ENCODE measurements at regions not wholly inside any gene's neighbourhood (a gene's known extent, or its start where the extent isn't known, plus 50 kb on each side); places are given as distances from the start of the nearest gene placed in this dataset.

DNA sequence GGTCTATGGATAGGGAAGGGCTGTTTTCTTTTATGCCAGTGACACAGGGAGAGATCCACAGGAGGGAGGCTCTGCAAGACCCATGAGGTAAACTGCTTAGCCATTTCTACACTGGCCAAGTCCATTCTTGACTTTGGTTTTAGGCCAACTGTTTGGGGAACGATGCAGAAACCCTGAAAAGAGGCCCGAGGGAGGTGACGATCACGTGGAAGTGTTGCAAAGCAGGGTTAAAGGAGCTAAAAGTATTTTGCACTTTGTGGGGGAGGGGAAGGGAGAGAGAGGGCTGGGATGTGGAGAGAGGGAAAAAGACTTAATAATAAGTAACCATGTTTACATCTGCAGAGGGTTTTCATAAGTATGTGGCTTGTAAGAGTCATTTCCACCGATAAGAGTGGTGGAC, 239.7 kb downstream of the EMX2 start:
- Mint-ChIP-seq H3K9me3 (no peaks in the 10 kb centered on the region), H3K27ac (no peak overlapping the region), H3K36me3 (ENCODE audit: low read depth) (no peaks in the 10 kb centered on the region), H3K4me1 (peaks cover 7% of the 10 kb centered on the region; the same call in 2 of the 3 replicates), H3K4me3 (no peak overlapping the region), H3K27me3 (ENCODE audit: insufficient read depth, low read depth, poor library complexity) (peaks cover 8% of the 10 kb centered on the region)
- TF ChIP-seq, protein P1, sequence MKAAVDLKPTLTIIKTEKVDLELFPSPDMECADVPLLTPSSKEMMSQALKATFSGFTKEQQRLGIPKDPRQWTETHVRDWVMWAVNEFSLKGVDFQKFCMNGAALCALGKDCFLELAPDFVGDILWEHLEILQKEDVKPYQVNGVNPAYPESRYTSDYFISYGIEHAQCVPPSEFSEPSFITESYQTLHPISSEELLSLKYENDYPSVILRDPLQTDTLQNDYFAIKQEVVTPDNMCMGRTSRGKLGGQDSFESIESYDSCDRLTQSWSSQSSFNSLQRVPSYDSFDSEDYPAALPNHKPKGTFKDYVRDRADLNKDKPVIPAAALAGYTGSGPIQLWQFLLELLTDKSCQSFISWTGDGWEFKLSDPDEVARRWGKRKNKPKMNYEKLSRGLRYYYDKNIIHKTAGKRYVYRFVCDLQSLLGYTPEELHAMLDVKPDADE (IDR thresholded peaks at IDR 0.05): no peak
- no peak for TF ChIP-seq CREB1 (CRISPR knock-in tag; IDR thresholded peaks at IDR 0.05; ENCODE audit: low read depth)
- TF ChIP-seq ZNF114 (CRISPR knock-in tag; IDR thresholded peaks at IDR 0.05): no peak
- TF ChIP-seq POLR2AphosphoS5 (IDR thresholded peaks at IDR 0.05; ENCODE audit: low read depth): no peak
- no peak for TF ChIP-seq JUNB (IDR thresholded peaks at IDR 0.05; ENCODE audit: unreplicated experiment)
- TF ChIP-seq STAT1 (IDR thresholded peaks at IDR 0.05; ENCODE audit: unreplicated experiment): no peak
- DNase-seq (ENCODE audit: low spot score) (no peak), ATAC-seq (no peak)
- no peaks in the 10 kb centered on the region for H3K36me3 ChIP-seq (ENCODE audit: insufficient read depth)
- H4K20me1 ChIP-seq (replicated peaks; ENCODE audit: insufficient read depth): no peaks in the 10 kb centered on the region; the same call in 1 of the 2 replicates
- no peak overlapping the region for H2AFZ ChIP-seq
- H3K27ac ChIP-seq (ENCODE audit: low read depth): no peak overlapping the region
- H3K4me2 ChIP-seq: no peak overlapping the region
- H3K4me1 ChIP-seq (ENCODE audit: insufficient read depth): no peaks in the 10 kb centered on the region
- H3K9me2 ChIP-seq (ENCODE audit: insufficient read depth): peaks cover 26% of the 10 kb centered on the region; the same call in 1 of the 2 replicates
- H3K79me2 ChIP-seq (replicated peaks; ENCODE audit: insufficient read depth): no peaks in the 10 kb centered on the region
- no peaks in the 10 kb centered on the region for H3K27me3 ChIP-seq (ENCODE audit: insufficient read depth)
- H3F3A ChIP-seq (replicated peaks; ENCODE audit: low read depth): no peaks in the 10 kb centered on the region
- H3K4me3 ChIP-seq: no peak overlapping the region

DNA sequence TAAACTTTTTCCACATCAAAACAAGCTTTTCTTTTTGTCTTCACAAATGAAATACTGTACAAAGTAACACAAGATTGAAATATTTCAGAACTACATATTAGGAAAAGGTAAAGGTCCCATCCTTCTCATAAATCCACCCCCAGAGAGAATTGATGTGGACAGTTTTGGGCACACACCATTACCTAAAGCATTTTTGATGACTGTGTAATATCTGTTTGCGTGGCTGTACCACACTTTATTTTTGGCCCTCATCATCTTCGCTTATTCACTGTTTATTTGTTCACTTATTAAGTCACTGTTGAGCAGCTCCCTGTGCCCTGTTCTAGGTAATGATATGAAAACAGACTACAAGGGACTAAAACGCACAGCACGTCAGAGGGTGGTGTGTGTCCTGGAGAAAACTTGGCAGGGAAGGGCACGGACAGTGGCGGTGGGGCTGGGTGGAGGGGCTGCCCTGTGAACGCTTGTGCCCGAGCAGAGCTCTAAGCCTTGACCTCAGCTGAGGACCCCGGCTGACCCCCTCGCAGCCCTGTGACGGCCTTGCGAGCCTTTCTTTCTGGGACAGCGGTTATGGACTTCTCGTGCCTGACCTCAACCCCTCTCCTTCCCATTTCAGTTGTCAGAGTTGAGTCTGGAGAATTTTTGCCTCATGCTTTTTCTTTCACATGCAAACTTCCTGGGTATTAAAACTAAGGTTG, 241.3 kb downstream of the EMX2 start:
- Histone ChIP-seq H3K4me3 (no peak overlapping the region), H3K27ac (ENCODE audit: low read depth) (no peak overlapping the region), H3K36me3 (ENCODE audit: insufficient read depth) (no peaks in the 10 kb centered on the region), H3K4me1 (ENCODE audit: insufficient read depth) (no peaks in the 10 kb centered on the region), H2AFZ (0 out of 2 replicates have a peak overlapping the region, but pooled peaks have one; percentile 76), H3K27me3 (ENCODE audit: insufficient read depth) (no peaks in the 10 kb centered on the region), H4K20me1 (replicated peaks; ENCODE audit: insufficient read depth) (no peaks in the 10 kb centered on the region; the same call in 1 of the 2 replicates), H3K4me2 (no peak overlapping the region), H3K9me2 (ENCODE audit: insufficient read depth) (peaks cover 21% of the 10 kb centered on the region; the same call in 1 of the 2 replicates), H3K79me2 (replicated peaks; ENCODE audit: insufficient read depth) (no peaks in the 10 kb centered on the region), H3F3A (replicated peaks; ENCODE audit: low read depth) (no peaks in the 10 kb centered on the region)
- Mint-ChIP-seq H3K4me1 (peaks cover 7% of the 10 kb centered on the region; the same call in 2 of the 3 replicates), H3K27ac (no peak overlapping the region), H3K36me3 (ENCODE audit: low read depth) (no peaks in the 10 kb centered on the region), H3K9me3 (no peaks in the 10 kb centered on the region), H3K4me3 (no peak overlapping the region), H3K27me3 (ENCODE audit: insufficient read depth, low read depth, poor library complexity) (peaks cover 8% of the 10 kb centered on the region)
- DNase-seq (ENCODE audit: low spot score) (no peak), ATAC-seq (no peak)
- no peak for TF ChIP-seq ZNF114 (CRISPR knock-in tag; IDR thresholded peaks at IDR 0.05)
- TF ChIP-seq, protein P2, sequence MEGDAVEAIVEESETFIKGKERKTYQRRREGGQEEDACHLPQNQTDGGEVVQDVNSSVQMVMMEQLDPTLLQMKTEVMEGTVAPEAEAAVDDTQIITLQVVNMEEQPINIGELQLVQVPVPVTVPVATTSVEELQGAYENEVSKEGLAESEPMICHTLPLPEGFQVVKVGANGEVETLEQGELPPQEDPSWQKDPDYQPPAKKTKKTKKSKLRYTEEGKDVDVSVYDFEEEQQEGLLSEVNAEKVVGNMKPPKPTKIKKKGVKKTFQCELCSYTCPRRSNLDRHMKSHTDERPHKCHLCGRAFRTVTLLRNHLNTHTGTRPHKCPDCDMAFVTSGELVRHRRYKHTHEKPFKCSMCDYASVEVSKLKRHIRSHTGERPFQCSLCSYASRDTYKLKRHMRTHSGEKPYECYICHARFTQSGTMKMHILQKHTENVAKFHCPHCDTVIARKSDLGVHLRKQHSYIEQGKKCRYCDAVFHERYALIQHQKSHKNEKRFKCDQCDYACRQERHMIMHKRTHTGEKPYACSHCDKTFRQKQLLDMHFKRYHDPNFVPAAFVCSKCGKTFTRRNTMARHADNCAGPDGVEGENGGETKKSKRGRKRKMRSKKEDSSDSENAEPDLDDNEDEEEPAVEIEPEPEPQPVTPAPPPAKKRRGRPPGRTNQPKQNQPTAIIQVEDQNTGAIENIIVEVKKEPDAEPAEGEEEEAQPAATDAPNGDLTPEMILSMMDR (conservative IDR thresholded peaks at IDR 0.05; ENCODE audit: low read depth in 2 of 2): no peak
- TF ChIP-seq EZH2 (IDR thresholded peaks at IDR 0.05; ENCODE audit: low read depth, unreplicated experiment): no peak
- no peak for TF ChIP-seq EZH2phosphoT487 (IDR thresholded peaks at IDR 0.05; ENCODE audit: unreplicated experiment)
- TF ChIP-seq ZNF331 (CRISPR knock-in tag; IDR thresholded peaks at IDR 0.05; ENCODE audit: low read depth): no peak
- no peak for TF ChIP-seq NANOG (IDR thresholded peaks at IDR 0.05; ENCODE audit: borderline replicate concordance)
- TF ChIP-seq POLR2AphosphoS5 (IDR thresholded peaks at IDR 0.05; ENCODE audit: low read depth): no peak
- TF ChIP-seq, protein P3, sequence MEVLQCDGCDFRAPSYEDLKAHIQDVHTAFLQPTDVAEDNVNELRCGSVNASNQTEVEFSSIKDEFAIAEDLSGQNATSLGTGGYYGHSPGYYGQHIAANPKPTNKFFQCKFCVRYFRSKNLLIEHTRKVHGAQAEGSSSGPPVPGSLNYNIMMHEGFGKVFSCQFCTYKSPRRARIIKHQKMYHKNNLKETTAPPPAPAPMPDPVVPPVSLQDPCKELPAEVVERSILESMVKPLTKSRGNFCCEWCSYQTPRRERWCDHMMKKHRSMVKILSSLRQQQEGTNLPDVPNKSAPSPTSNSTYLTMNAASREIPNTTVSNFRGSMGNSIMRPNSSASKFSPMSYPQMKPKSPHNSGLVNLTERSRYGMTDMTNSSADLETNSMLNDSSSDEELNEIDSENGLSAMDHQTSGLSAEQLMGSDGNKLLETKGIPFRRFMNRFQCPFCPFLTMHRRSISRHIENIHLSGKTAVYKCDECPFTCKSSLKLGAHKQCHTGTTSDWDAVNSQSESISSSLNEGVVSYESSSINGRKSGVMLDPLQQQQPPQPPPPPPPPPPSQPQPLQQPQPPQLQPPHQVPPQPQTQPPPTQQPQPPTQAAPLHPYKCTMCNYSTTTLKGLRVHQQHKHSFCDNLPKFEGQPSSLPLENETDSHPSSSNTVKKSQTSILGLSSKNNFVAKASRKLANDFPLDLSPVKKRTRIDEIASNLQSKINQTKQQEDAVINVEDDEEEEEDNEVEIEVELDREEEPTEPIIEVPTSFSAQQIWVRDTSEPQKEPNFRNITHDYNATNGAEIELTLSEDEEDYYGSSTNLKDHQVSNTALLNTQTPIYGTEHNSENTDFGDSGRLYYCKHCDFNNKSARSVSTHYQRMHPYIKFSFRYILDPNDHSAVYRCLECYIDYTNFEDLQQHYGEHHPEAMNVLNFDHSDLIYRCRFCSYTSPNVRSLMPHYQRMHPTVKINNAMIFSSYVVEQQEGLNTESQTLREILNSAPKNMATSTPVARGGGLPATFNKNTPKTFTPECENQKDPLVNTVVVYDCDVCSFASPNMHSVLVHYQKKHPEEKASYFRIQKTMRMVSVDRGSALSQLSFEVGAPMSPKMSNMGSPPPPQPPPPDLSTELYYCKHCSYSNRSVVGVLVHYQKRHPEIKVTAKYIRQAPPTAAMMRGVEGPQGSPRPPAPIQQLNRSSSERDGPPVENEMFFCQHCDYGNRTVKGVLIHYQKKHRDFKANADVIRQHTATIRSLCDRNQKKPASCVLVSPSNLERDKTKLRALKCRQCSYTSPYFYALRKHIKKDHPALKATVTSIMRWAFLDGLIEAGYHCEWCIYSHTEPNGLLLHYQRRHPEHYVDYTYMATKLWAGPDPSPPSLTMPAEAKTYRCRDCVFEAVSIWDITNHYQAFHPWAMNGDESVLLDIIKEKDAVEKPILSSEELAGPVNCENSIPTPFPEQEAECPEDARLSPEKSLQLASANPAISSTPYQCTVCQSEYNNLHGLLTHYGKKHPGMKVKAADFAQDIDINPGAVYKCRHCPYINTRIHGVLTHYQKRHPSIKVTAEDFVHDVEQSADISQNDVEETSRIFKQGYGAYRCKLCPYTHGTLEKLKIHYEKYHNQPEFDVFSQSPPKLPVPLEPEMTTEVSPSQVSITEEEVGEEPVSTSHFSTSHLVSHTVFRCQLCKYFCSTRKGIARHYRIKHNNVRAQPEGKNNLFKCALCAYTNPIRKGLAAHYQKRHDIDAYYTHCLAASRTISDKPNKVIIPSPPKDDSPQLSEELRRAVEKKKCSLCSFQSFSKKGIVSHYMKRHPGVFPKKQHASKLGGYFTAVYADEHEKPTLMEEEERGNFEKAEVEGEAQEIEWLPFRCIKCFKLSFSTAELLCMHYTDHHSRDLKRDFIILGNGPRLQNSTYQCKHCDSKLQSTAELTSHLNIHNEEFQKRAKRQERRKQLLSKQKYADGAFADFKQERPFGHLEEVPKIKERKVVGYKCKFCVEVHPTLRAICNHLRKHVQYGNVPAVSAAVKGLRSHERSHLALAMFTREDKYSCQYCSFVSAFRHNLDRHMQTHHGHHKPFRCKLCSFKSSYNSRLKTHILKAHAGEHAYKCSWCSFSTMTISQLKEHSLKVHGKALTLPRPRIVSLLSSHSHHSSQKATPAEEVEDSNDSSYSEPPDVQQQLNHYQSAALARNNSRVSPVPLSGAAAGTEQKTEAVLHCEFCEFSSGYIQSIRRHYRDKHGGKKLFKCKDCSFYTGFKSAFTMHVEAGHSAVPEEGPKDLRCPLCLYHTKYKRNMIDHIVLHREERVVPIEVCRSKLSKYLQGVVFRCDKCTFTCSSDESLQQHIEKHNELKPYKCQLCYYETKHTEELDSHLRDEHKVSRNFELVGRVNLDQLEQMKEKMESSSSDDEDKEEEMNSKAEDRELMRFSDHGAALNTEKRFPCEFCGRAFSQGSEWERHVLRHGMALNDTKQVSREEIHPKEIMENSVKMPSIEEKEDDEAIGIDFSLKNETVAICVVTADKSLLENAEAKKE (CRISPR knock-in tag; IDR thresholded peaks at IDR 0.05): no peak
- no peak for TF ChIP-seq JUNB (IDR thresholded peaks at IDR 0.05; ENCODE audit: unreplicated experiment)

Data from GM23338 (cell line).